Dermis blood vessel endothelial cell (primary cell): ENCODE measurements at regions not wholly inside any gene's neighbourhood (a gene's known extent, or its start where the extent isn't known, plus 50 kb on each side); places are given as distances from the start of the nearest gene placed in this dataset.

Experiments used
- DNase-seq: peaks from one replicate; pipeline ENCODE4 v3.0.0; 2010

DNA sequence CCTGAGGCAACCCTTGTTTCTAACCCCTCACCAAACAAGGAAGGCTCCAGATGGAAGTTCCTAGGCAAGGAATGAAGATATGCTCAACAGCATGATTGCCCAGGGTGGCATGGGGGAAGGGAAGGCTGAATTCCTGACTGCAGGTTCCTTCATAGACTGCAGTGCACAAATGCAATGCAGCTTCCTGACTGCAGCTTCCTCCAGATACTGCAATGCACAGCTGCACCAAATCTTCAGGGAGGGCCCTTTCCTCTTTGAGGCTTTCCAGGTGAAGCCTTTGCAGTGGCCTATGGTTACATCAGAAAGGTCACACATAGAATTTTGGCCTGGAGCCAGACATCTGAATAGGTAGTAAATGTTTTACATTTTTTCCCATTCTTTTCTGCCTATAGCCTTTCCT, 58.8 kb upstream of the DYNAP start:
- DNase-seq = no peak

DNA sequence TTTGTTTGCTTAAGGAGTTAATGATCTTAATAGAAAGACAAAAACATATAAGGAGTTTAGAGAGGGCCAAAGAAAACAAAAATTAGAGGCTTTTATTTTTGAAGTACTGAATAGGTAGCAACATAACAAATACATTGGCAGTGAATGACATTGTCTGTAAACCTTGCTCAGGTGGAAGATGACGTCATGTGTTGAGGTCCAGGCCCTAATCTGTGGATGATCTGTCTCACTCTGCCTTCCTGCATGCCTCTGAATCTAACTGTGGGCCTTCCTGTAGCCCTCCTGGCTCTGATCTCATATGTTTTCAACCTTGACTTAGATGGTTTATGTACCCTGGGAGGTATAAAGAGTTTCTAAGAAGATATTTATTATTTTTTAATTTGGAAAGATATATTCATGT, 58.1 kb upstream of the DYNAP start:
- no peak for DNase-seq
